ENCODE measurements at regions not wholly inside any gene's neighbourhood (a gene's known extent, or its start where the extent isn't known, plus 50 kb on each side); places are given as distances from the start of the nearest gene placed in this dataset.

GRCh38 chr21:32834211-32834915 lies 62.8 kb upstream of the PAXBP1 start:
- Mint-ChIP-seq H3K9me3 (peaks cover 0 to 23% (median 0%) of the 10 kb centered on the region in 11 donors), H3K4me3 (no peak overlapping the region), H3K4me1 (peaks cover 0 to 2% (median 0%) of the 10 kb centered on the region in 7 donors), H3K27ac (no peak overlapping the region), H3K27me3 (peaks cover 0 to 29% (median 0%) of the 10 kb centered on the region in 5 donors), H3K36me3 (peaks cover 0 to 6% (median 0%) of the 10 kb centered on the region in 5 donors)
- intact Hi-C loops (cut with micrococcal nuclease) = loop anchor here in 1 of 2 donors (1.0 to 5.0 kb wide), 3 partner anchors 108 to 538 kb away; no protein-coding TSS in a partner anchor
- Histone ChIP-seq H3K9me3 (ENCODE audit: control insufficient read depth in 2 of 3, low read length in 3 of 3) (no peaks in the 10 kb centered on the region), H3K36me3 (ENCODE audit: control insufficient read depth in 2 of 3, insufficient read depth in 3 of 3, low read length in 3 of 3) (no peaks in the 10 kb centered on the region), H3K27me3 (ENCODE audit: control insufficient read depth in 2 of 2, insufficient read depth in 2 of 2, low read length in 2 of 2) (peaks cover 0 to 5% of the 10 kb centered on the region in 2 donors), H3K4me3 (ENCODE audit: low read length) (no peak overlapping the region), H3K27ac (ENCODE audit: low read depth, low read length) (no peak overlapping the region), H3K4me1 (ENCODE audit: control insufficient read depth in 2 of 2, insufficient read depth in 2 of 2, low read length in 2 of 2) (no peaks in the 10 kb centered on the region)
- no peak for DNase-seq
- ATAC-seq = no peak
- POLR2A ChIA-PET = no interaction called here
- CTCF ChIA-PET = interaction anchor here (0.8 to 3.9 kb wide), 3 partner anchors 106 to 363 kb away, joined by 3 to 30 read pairs (median 7); no protein-coding TSS in a partner anchor

- ATAC-seq (no peak), DNase-seq (no peak)
- Histone ChIP-seq H3K36me3 (ENCODE audit: control insufficient read depth in 2 of 3, insufficient read depth in 3 of 3, low read length in 3 of 3) (no peaks in the 10 kb centered on the region), H3K4me3 (ENCODE audit: low read length) (no peak overlapping the region), H3K4me1 (ENCODE audit: control insufficient read depth in 2 of 2, insufficient read depth in 2 of 2, low read length in 2 of 2) (no peaks in the 10 kb centered on the region), H3K27me3 (ENCODE audit: control insufficient read depth in 2 of 2, insufficient read depth in 2 of 2, low read length in 2 of 2) (peaks cover 0 to 5% of the 10 kb centered on the region in 2 donors), H3K27ac (ENCODE audit: low read depth, low read length) (no peak overlapping the region), H3K9me3 (ENCODE audit: control insufficient read depth in 2 of 3, low read length in 3 of 3) (no peaks in the 10 kb centered on the region)
- CTCF ChIA-PET = interaction anchor here (0.8 kb wide), 1 partner anchor 358 kb away, joined by 3 read pairs; no protein-coding TSS in a partner anchor
- H3K9me3 Mint-ChIP-seq = peaks cover 0 to 23% (median 0%) of the 10 kb centered on the region in 11 donors
- H3K27ac Mint-ChIP-seq = no peak overlapping the region
- peaks cover 0 to 30% (median 0%) of the 10 kb centered on the region in 5 donors for H3K27me3 Mint-ChIP-seq
- peaks cover 0 to 6% (median 0%) of the 10 kb centered on the region in 5 donors for H3K36me3 Mint-ChIP-seq
- POLR2A ChIA-PET = no interaction called here
- intact Hi-C loops (cut with micrococcal nuclease) = loop anchor here in 1 of 2 donors (1.0 to 5.0 kb wide), 3 partner anchors 107 to 537 kb away; no protein-coding TSS in a partner anchor
- no peak overlapping the region for H3K4me3 Mint-ChIP-seq
- peaks cover 0 to 2% (median 0%) of the 10 kb centered on the region in 7 donors for H3K4me1 Mint-ChIP-seq
Observed at GRCh38 chr21:32834916-32835235, 63.3 kb upstream of the PAXBP1 start.

DNA sequence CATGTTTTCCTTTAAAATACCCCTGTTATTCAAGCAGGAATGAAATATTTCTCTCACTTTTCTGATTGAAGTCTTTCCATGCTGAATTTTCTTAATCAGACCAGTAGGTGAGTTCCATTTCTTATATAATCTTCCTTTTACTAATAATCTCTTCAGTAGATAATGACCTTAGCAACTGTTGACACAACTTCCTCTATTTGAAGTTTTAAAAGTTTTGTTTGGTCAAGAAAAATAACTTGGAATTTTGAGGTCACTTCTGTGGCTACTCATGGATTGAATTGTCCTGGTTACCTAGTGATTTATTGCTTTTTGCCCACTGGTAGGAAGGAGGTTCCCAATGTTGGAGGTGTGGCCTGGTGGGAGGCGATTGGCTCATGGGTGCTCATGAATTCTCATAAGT lies 70.6 kb upstream of the PAXBP1 start:
- ChIA-PET CTCF (no interaction called here), POLR2A (no interaction called here)
- H3K9me3 Mint-ChIP-seq = peaks cover 0 to 5% (median 0%) of the 10 kb centered on the region in 11 donors
- H3K27ac ChIP-seq (ENCODE audit: low read depth, low read length) = no peak overlapping the region
- no peak overlapping the region for H3K4me3 ChIP-seq (ENCODE audit: low read length)
- no peaks in the 10 kb centered on the region for H3K4me1 Mint-ChIP-seq
- no peaks in the 10 kb centered on the region for H3K36me3 ChIP-seq (ENCODE audit: control insufficient read depth in 2 of 3, insufficient read depth in 3 of 3, low read length in 3 of 3)
- H3K4me1 ChIP-seq (ENCODE audit: control insufficient read depth in 2 of 2, insufficient read depth in 2 of 2, low read length in 2 of 2) = no peaks in the 10 kb centered on the region
- H3K4me3 Mint-ChIP-seq = no peak overlapping the region
- no peak for DNase-seq
- peaks cover 0 to 4% (median 0%) of the 10 kb centered on the region in 5 donors for H3K36me3 Mint-ChIP-seq
- H3K27ac Mint-ChIP-seq = no peak overlapping the region
- no peak for ATAC-seq
- H3K27me3 Mint-ChIP-seq = peaks cover 0 to 17% (median 4%) of the 10 kb centered on the region in 5 donors
- H3K27me3 ChIP-seq (ENCODE audit: control insufficient read depth in 2 of 2, insufficient read depth in 2 of 2, low read length in 2 of 2) = peaks cover 0 to 5% of the 10 kb centered on the region in 2 donors
- H3K9me3 ChIP-seq (ENCODE audit: control insufficient read depth in 2 of 3, low read length in 3 of 3) = no peaks in the 10 kb centered on the region
- intact Hi-C loops (cut with micrococcal nuclease) = no loop called here

GRCh38 chr21:32843561-32843960 lies 72.0 kb upstream of the PAXBP1 start:
- H3K9me3 Mint-ChIP-seq = no peaks in the 10 kb centered on the region
- H3K27ac ChIP-seq (ENCODE audit: low read depth, low read length) = no peak overlapping the region
- DNase-seq = no peak
- H3K4me3 Mint-ChIP-seq = no peak overlapping the region
- H3K4me1 ChIP-seq (ENCODE audit: control insufficient read depth in 2 of 2, insufficient read depth in 2 of 2, low read length in 2 of 2) = no peaks in the 10 kb centered on the region
- ChIA-PET CTCF (no interaction called here), POLR2A (no interaction called here)
- no peaks in the 10 kb centered on the region for H3K36me3 Mint-ChIP-seq
- intact Hi-C loops (cut with micrococcal nuclease) = no loop called here
- H3K27me3 ChIP-seq (ENCODE audit: control insufficient read depth in 2 of 2, insufficient read depth in 2 of 2, low read length in 2 of 2) = no peaks in the 10 kb centered on the region
- no peaks in the 10 kb centered on the region for H3K36me3 ChIP-seq (ENCODE audit: control insufficient read depth in 2 of 3, insufficient read depth in 3 of 3, low read length in 3 of 3)
- no peak overlapping the region for H3K4me3 ChIP-seq (ENCODE audit: low read length)
- no peak overlapping the region for H3K27ac Mint-ChIP-seq
- no peaks in the 10 kb centered on the region for H3K9me3 ChIP-seq (ENCODE audit: control insufficient read depth in 2 of 3, low read length in 3 of 3)
- ATAC-seq = no peak
- no peaks in the 10 kb centered on the region for H3K4me1 Mint-ChIP-seq
- peaks cover 0 to 23% (median 2%) of the 10 kb centered on the region in 5 donors for H3K27me3 Mint-ChIP-seq

DNA sequence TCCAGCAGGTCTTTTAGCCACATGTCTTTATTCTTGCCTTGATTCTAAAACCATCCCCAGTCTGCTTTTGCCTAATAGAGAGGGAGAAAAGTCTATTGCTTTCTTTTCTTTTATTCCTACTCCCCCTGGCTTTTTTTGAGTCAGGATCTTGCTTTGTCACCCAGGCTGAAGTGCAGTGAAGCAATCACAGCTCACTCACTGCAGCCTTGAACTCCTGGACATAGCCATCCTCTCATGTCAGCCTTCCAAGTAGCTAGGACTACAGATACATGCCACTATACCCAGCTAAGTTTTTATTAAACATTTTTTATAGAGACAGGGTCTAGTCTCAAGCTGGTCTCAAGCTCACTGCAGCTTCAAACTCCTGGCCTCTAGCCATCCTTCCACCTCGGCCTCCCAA lies 72.5 kb upstream of the PAXBP1 start:
- Mint-ChIP-seq H3K4me1 (no peaks in the 10 kb centered on the region), H3K27ac (no peak overlapping the region), H3K9me3 (no peaks in the 10 kb centered on the region), H3K27me3 (peaks cover 0 to 24% (median 7%) of the 10 kb centered on the region in 5 donors), H3K4me3 (no peak overlapping the region), H3K36me3 (no peaks in the 10 kb centered on the region)
- Histone ChIP-seq H3K36me3 (ENCODE audit: control insufficient read depth in 2 of 3, insufficient read depth in 3 of 3, low read length in 3 of 3) (no peaks in the 10 kb centered on the region), H3K4me1 (ENCODE audit: control insufficient read depth in 2 of 2, insufficient read depth in 2 of 2, low read length in 2 of 2) (no peaks in the 10 kb centered on the region), H3K27ac (ENCODE audit: low read depth, low read length) (no peak overlapping the region), H3K4me3 (ENCODE audit: low read length) (no peak overlapping the region), H3K27me3 (ENCODE audit: control insufficient read depth in 2 of 2, insufficient read depth in 2 of 2, low read length in 2 of 2) (no peaks in the 10 kb centered on the region), H3K9me3 (ENCODE audit: control insufficient read depth in 2 of 3, low read length in 3 of 3) (no peaks in the 10 kb centered on the region)
- ATAC-seq = no peak
- DNase-seq = no peak
- intact Hi-C loops (cut with micrococcal nuclease) = no loop called here
- ChIA-PET CTCF (no interaction called here), POLR2A (no interaction called here)

DNA sequence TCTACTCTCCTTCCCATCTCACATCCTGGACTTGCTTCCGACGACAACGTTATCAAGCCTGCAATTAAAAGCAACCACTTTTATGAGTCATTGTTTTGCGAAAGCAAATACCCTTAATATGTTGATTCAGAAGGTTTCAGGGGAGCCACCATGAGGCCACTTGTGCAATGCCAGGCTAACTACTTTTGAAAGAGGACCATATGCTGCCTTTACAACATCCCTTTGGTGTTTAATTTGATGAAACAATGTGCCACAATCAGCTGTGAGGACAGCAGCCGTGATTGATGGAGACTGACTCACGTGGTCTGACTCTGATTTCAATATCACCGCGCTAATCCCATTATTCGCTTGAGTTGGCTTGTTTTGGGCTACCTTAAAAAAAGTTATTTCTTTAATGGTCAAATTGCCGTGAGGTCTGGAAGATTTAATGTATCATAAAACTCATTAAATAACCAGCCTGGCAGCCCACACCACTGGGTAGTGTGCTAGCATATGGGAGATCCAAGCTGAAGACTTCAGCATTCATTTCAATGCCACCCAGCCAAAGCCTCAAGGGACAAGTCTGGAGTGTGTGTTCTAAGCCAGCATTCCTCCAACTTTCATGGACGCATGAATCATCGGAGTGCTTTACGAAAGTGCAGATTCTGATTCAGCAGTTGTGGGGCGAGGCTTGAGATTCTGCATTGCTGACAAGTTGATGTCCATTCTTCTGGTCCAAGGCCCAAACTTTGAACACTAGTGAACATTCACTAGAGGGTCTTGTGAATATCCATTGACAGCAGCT lies 73.3 kb upstream of the PAXBP1 start:
- DNase-seq (no peak), ATAC-seq (no peak)
- no peaks in the 10 kb centered on the region for H3K9me3 Mint-ChIP-seq
- no peak overlapping the region for H3K4me3 Mint-ChIP-seq
- no peaks in the 10 kb centered on the region for H3K36me3 Mint-ChIP-seq
- Histone ChIP-seq H3K4me1 (ENCODE audit: control insufficient read depth in 2 of 2, insufficient read depth in 2 of 2, low read length in 2 of 2) (no peaks in the 10 kb centered on the region), H3K27me3 (ENCODE audit: control insufficient read depth in 2 of 2, insufficient read depth in 2 of 2, low read length in 2 of 2) (no peaks in the 10 kb centered on the region), H3K9me3 (ENCODE audit: control insufficient read depth in 2 of 3, low read length in 3 of 3) (no peaks in the 10 kb centered on the region), H3K4me3 (ENCODE audit: low read length) (no peak overlapping the region), H3K36me3 (ENCODE audit: control insufficient read depth in 2 of 3, insufficient read depth in 3 of 3, low read length in 3 of 3) (no peaks in the 10 kb centered on the region), H3K27ac (ENCODE audit: low read depth, low read length) (no peak overlapping the region)
- POLR2A ChIA-PET = no interaction called here
- H3K27ac Mint-ChIP-seq = no peak overlapping the region
- H3K27me3 Mint-ChIP-seq = peaks cover 0 to 26% (median 12%) of the 10 kb centered on the region in 5 donors
- CTCF ChIA-PET = interaction anchor here (0.5 kb wide), 1 partner anchor 675 kb away, joined by 3 read pairs; no protein-coding TSS in a partner anchor
- intact Hi-C loops (cut with micrococcal nuclease) = no loop called here
- no peaks in the 10 kb centered on the region for H3K4me1 Mint-ChIP-seq

All from naive thymus-derived CD4-positive, alpha-beta T cell (primary cell).